ENCODE measurements at regions not wholly inside any gene's neighbourhood (a gene's known extent, or its start where the extent isn't known, plus 50 kb on each side); places are given as distances from the start of the nearest gene placed in this dataset.

DNA sequence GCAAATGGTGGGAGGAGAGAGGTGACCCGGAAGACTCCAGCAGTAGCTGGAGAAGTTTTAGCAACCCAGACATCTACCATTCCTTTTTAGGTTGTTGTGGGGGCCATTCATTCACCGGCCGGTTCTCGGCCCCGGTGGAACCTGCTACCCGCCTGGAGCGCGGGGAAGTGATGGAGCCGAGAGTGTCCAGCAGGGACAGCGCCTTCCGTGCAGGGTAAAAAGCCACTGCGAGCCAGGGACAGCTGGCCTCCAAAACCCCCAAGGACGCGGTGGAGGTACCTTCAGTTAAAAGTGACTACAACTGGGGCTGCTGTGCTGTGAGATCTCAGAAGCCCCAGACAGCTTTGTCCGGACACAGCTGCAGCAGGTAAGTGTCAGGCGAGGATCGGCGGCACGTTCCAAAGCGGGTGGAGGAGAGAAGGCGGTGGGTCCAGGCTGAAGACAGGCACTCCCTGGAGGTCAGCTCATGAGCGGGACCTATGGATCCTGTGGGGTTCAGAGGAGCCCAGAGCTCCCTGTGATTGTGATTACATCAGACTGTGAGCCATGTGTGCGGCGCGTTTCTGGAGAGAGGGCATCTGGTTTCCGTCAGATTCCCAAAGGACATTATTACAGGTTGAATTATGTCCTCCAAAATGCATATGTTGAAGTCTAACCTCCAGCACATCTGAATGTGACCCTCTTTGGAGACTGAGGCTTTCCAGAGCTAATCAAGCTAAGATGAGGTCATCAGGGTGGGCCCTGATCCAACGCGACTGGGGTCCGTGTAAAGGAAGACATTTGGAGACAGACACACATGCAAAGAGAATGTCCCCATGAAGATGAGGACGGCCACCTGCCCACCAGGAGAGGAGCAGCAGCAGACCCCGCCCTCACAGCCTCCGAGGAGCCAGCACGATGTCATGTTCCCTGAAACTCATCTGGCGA, 276.3 kb downstream of the EIPR1 start:
- TF ChIP-seq POLR2AphosphoS5 (IDR thresholded peaks at IDR 0.05), result no peak
- TF ChIP-seq, protein P1, sequence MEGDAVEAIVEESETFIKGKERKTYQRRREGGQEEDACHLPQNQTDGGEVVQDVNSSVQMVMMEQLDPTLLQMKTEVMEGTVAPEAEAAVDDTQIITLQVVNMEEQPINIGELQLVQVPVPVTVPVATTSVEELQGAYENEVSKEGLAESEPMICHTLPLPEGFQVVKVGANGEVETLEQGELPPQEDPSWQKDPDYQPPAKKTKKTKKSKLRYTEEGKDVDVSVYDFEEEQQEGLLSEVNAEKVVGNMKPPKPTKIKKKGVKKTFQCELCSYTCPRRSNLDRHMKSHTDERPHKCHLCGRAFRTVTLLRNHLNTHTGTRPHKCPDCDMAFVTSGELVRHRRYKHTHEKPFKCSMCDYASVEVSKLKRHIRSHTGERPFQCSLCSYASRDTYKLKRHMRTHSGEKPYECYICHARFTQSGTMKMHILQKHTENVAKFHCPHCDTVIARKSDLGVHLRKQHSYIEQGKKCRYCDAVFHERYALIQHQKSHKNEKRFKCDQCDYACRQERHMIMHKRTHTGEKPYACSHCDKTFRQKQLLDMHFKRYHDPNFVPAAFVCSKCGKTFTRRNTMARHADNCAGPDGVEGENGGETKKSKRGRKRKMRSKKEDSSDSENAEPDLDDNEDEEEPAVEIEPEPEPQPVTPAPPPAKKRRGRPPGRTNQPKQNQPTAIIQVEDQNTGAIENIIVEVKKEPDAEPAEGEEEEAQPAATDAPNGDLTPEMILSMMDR (IDR thresholded peaks at IDR 0.05), result no peak
- TF ChIP-seq POLR2A (IDR thresholded peaks at IDR 0.05), result no peak
- TF ChIP-seq EP300 (IDR thresholded peaks at IDR 0.05), result no peak

Data from sigmoid colon (tissue), 4 donors.